GM18520 (cell line): ENCODE measurements at regions not wholly inside any gene's neighbourhood (a gene's known extent, or its start where the extent isn't known, plus 50 kb on each side); places are given as distances from the start of the nearest gene placed in this dataset.

ENCODE experiments used
- ATAC-seq: cut with Tn5 transposase; IDR thresholded peaks from one replicate; pipeline ENCODE4 v1.9.1; 2021; ENCODE audit not compliant: unreplicated experiment

DNA sequence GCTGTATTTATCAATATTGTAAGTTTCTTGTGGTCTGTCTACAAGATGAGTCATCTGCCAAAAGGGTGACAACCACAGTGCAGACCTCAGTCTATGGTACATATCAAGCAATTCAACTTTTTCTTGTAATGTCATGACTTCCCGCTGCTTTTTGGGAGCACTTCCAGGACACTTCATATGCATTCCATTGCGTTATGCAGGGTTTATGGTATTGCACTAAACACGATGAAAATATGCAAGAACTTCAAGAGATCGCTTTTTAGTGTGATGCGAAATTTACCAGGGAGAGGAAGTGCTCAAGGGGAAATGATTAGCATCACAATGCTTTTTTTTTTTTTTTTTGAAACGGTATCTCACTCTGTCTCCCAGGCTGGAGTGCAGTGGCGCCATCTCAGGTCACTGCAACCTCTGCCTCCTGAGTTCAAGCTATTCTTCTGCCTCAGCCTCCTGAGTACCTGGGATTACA is 166.5 kb downstream of the TFAP2A start:
- peak; percentile 48 for ATAC-seq

DNA sequence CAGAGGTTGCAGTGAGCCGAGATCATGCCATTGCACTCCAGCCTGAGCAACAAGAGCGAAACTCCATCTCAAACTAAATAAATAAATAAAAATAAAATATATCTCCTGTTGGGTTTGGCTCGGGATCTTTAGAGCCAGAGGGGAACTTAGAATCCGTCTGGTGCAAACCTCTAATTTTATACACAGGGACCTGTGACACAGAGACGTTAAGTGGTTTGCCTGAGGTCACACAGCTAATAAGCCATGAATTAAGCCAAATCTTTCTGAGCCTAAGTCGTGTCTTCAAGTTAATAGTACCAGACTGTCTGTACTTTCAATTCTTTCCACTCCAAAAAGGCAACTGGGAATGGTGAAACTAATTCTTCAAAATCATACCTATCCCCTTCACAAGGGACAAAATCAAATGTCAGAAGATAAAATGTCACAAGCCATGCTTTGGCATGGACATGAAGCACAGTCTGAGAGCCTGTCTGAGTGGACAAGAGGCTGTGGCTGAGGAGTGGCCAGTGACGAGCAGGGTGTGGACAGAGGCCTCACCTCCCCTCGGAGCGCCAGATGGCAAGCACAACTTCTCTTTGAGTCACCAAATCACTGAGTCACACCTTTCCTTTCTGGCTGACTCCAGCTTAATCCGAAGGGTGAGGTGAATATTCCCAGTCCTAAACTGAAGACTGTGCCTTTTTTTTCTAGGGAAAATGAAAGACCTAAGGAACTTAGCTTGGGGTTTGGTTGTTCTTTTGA is 177.4 kb downstream of the TFAP2A start:
- ATAC-seq, result no peak

DNA sequence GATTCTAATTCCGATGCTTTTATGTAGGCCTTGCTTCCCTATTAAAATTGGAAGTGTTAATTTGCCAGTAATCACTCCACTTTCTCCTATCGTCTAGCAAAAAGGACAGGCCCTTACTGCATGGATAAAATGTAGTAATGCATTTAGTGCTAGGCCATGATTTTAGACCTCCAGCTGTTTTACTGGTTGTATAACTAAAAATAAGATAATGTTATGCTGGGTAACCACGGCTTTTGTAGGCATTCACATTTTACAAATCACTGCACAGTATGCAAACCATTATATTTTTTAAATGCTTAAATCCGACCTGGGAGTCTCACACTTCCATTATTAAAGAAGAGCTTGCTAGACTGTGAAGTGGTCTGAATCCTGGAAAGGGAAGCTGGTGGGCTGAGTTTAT is 179.5 kb downstream of the TFAP2A start:
- ATAC-seq, result no peak

DNA sequence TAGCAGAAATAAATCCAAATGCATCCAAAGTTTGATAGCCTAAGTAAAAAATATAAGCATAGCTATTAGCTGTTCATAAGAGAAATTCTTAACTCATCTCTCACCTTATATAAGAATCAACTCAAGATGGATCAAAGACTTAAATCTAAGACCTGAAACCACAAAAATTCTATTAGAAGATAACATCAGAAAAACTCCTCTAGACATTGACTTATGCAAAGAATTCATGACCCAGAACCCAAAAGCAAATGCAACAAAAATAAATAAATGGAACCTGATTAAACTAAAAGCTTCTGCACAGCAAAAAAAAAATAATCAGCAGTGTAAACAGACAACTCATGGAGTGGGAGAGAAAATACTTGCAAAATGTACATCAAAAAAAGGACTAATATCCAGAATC is 184.3 kb downstream of the TFAP2A start:
- ATAC-seq, result no peak

DNA sequence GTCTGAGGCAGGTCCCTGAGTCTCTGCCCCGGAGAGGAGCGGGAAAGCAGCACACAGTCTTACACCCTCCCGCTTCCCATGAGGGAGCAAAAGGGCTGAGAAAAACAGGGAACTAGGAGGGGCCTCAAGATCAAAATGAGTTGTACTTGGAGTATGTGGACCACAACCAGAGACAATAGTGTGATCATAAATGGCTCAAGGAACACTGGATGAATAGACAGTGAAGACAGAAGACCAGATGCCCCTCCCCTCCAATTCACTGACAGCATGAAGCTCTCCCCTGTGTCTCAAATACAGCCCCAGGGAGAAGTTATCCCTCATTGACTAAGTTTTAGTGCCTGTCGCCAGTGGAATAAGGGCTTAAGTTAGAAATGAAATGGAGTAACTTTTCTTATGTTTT is 191.0 kb downstream of the TFAP2A start:
- no peak for ATAC-seq

DNA sequence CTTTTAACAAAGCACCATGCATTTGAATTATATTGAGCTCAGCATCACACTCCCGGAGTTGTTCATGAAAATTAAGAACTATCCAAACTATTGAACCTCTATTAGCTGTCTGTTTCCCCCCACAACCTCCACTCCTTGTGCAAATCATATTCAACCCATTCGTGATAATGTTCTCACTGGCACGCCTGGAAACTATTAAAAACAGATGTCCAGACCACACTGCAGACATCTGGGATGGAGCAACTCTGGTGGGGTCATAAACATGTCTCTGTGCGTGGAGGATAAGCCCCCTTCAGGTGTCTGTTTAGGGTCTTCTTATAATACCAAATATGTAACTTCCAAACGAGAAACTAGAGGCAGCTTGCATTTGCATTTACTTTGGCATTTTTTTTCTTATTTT is 193.7 kb downstream of the TFAP2A start:
- no peak for ATAC-seq

DNA sequence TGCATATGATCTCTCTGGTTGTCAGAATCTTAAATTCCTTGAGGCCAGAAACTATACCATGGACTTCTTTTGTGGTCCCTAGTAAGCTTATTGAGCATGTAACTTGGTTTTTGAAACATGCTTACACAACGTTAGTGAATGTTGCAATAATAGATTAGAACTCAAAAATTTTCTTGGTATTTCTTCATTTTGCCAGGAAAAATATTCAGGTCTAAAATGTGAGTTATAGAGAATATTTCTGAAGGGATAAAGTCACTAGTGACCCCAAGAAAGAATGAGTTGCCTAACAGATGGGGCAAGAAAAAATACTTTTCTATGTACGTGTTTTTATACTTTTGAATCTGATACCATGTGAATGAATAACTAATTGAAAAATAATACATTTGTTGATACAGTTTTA is 195.4 kb downstream of the TFAP2A start:
- no peak for ATAC-seq

DNA sequence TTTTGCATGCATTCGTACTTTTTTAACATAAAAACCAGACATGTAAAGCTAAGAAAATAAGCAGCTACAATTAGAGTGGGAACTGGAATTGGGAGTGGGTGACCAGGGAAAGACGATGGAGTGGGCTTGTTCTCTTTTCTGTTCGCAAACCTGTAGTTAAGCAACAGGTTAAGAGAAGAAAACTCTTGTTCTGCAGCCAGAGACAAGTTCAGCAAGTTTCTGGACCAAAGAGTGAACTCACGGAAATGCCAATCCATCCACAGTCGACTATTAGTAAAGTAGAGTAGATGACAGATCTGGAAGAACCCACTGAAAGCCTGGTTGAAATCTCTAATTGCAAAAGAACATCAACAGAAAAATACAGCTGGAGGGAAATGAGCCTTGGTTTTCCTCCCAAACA is 197.8 kb downstream of the TFAP2A start:
- no peak for ATAC-seq

DNA sequence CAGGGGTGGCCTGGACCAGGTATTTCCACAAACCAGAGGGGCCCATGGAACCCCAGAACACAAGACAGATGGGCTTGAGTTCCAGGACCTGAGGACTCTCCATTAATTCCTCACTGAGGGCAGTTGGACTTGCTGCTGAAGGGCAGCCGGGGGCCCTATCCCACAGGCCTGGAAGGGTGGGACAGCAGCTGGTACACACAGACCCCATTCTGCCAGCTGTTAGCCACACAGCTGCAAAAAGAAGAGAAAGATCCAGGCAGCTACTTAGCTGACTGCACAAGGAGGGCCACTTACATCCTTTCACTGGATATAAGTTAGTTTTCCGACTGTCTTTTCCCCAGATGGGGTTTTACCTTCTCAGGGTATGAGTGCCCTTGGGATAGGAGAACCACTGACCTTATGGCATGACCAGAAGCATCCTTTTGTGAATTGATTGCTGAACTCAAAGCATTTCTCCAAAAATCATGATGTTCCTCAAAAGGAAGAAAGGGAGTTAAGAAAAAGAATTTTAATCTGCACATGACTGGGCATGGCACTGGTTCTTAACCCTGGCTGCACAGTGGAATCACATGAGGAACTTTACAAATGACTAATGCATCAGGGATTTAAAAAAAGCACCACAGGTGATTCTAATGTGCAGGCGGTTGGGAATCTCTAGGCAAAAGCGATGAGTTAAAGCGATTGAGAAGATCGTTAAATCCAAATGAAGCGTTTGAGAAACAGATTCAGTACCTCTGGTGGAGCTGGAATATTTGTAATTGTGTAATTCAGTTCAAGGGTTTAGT is 199.4 kb downstream of the TFAP2A start:
- ATAC-seq, result no peak

DNA sequence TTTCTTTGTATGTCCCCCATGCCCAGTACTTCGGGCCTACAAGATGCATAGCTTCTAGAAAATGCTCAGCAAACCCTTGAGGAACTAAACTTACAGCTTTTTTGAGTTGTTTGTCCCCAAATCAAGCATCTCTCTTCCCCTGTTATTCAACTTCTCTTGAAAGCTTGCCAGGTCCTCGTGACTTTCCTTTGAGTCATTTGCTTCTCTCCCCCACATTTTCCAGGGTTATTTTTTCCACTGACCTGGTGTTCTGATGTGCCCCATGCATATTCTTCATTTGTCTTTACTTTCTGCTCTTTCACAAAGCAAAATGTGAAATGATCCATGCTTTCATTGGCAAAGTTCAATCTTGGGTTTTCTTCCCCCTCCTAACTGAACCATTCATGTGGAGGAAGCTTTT is 204.8 kb downstream of the TFAP2A start:
- ATAC-seq, result no peak

DNA sequence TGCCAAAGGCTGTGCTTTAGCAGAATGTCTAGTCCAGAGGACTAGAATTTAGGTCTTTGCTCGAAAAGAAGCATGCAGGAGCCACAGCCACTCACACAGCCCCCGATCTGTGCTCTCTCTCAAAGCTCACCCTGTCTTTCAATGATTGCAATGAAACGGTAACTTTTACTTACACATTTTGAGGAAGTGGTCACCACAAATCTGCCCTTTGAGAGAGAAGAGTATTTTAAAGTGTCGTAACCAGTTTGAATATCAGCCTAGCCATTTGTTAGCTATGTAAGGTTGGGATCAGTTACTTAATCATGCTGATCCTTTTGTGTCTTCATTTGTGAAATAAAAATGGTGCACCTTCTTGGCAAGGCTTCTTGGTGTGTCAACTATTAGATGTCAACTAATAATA is 209.0 kb downstream of the TFAP2A start:
- ATAC-seq, result no peak

DNA sequence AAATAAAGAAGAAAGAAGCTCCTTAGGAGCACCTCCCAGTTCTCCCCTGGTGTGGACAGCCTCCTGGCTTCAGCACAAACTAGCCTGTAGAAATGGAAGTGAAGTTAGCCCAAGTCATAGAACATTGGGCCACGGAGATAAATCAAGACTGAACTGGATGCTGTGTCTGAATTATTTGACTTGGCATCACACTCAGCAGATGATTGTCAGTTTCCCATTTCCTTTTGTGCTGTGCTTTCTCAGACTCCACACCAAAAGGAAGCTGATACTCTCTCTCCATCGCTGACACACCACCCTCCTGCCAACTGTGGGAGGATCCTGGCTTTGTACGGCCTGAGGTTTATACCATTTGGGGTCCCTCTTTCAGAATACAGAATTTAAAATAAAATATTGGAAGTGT is 209.8 kb downstream of the TFAP2A start:
- no peak for ATAC-seq

DNA sequence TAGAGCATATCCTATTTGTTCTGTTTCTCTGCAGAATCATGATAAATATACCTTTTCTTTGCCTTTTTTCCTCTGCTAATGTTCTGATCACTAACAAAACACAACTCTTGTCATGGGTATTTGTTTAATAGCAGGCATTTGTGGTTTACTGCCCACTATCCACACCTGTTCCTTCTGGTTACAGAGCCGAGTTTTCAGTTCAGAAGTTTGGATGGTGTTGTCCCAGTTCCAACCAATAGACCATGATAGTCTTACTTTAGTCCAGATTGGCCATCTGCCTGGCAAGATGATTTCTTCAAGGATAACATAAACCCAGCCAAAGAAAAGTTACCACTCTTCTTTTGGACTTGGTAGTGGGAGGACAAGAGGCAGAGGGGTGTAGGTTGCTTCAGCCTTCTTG is 211.2 kb downstream of the TFAP2A start:
- no peak for ATAC-seq

DNA sequence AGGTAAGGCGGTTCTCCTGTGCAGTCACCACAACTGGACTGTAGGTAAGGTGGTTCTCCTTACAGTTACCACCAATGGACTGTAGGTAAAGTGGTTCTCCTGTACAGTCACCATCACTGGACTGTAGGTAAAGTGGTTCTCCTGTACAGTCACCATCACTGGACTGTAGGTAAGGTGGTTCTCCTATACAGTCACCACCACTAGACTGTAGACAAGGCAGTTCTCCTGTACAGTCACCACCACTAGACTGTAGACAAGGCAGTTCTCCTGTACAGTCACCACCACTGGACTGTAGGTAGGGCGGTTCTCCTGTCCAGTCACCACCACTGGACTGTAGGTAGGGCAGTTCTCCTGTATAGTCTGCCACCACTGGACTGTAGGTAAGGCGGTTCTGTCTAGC is 212.3 kb downstream of the TFAP2A start:
- ATAC-seq, result no peak

DNA sequence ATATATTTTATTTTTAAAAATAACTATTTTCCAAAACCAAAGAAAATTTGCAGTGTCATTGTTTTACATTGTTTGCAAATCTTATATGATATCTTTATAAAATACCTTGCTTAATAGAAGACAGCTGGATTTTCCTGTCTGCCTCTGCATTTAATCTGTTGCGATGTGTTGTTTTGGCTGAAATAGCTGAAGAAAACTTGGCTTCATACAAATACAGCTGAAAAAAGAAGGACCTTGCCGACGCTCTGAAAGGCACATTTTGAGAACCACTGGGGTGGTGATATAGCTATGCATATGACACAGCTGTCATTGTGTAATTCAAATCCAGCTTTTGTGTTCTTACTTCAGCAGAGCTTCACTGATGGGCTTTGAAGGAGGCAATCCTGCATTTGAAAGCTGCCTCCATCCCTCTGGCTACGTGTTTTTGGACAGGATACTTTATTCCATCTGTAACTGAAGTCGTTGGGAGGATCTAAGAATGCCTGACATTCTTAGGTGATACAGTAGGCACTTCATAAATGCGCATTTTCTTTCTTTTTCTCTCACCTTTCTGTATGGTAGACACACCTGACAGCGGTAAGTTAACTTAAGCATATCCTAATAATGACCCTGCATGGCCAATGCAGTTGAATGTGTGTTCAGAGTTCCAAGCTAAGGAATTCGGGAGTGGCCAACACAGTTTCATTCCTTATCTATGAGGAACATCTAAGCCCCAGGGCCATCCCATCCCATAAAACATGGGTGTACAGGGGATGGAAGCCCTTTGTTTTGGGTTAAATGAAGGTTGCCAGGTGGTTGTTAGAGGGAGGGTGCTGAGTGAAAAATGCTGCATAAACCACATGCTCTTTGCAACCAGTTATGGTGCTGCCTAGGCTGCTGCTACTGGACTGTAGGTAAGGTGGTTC is 213.0 kb downstream of the TFAP2A start:
- ATAC-seq, result no peak

DNA sequence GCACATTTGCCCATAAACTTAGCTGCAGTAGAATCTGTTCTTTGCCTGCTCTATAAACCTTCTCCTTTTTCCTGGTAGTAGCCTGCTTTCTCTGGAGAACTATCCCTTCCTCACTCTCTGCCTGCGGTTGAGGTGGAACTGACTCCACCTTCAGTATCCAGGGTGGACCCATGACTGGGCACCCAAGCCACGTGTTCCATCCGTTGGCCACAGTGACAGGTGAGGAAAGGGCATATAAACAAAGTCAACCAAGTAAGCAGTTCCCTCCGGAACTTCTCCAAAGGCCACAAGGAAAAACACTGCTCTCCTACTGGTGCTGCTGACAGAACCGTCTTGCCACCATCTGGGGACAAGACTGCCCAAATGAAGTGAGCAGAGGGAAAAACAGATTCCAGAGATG is 218.8 kb downstream of the TFAP2A start:
- ATAC-seq, result no peak

DNA sequence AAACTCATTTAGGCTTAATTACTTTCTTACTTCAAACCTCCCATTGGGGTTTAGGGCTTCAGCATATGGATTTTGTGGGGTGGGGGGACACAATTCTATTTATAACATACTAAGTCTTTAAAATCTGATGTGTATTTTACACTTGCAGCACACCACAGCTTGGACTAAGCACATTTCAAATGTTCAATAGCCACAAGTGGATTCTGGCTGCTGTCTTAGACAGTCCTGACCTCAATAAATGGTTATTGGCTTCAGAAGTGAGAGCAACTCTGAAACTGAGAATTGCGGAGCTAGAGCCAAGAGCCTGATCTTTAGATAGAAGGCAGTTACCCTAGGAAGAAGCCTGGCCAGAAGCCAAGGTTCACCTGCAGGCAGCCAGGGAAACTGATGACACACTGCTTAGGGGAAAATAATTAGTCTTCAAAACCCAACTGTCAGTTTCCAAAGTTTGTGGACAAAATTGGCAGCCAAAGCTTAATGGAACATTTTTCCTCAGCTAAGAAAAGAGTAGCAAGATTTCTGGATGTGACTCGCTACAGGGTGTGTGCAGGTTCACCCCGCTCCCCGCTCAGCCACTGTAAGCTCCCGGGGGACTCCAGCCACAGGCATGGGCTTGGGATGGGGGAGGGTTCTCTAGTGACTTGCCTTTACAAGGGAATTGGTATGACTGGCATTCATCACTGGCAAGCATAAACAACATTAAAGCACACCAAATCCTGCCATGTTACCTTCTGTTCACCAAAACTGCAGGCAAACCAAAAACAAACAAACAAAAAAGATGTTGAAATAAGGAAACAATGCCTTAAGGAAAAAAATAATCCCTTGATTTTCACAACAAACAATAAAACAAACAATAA is 219.8 kb downstream of the TFAP2A start:
- no peak for ATAC-seq

DNA sequence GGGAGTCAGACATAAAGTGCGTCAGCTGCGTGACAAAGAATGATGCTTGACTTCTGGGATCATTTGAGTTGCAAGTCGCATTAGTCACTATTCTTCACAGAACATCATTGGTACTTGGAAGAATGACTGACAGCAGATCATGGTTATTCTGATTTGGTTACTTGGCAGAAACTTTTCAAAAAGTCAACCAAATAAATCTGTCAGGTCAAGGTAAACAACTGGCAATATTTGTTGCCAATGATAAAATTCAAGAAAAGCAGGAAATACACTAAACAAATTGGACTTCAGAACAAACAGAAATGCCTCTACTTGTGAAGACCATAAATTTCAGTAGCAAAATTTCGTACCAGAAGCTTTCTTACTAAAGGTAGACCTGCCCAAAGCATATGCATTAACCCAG is 221.6 kb downstream of the TFAP2A start:
- no peak for ATAC-seq

DNA sequence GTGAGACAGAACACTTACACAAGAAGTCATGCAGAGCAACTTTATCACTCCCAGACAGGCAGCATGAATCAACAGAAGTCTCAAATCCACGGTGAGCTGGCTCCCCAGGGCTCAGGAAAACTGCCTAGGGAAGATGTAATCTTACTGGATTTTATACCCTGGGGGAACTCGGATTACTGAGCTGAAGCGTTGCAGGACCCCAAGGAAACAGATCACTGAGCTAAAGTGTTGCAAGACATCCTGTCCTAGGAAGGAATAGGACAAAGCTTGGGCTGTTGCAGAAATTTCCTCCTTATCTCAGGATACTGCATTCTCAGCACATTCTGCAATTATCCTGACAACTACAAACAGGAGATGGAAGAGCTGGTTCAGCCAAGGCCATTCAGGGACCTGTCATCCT is 224.8 kb downstream of the TFAP2A start:
- no peak for ATAC-seq

DNA sequence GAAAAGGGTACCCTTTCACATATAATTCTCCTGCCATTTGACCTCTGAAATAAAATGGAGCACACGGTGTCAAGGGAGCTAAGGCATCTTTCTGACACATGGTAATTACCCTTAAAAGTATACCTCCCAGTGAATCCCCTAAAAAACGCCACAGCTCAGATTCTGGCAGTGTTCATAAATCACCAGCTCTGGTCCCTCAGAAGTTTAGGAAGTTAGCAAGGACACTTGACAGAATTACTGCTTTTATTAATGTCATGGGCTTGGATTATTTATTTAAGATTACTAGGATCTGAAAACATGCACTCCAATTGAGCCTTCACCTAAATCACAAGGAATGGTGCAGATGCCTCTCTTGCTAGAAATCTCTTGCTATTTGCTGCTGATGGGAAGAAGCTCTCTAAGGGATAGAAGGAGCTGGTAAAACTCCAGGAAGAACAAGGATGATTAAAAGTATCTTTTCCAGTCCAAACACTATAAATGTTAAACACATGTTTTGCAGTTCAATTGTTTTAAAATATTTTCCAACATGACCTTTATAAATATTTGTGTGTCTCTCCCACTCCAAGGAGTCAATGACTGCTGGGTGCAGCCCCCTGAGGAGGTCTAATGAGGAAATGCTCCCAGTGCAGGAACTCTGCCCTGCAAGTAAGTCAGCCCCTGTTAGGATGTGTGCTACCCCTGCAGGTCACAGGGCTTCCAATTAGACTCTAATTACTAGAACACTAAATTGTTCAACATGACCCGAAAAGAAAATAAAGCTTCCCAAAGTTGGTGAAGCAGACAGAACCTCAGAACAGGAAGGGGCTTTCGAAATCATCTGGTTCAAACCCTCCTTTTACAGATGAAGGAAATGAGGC is 230.3 kb downstream of the TFAP2A start:
- no peak for ATAC-seq
